Fibroblast of skin of right quadriceps (primary cell): ENCODE measurements at regions not wholly inside any gene's neighbourhood (a gene's known extent, or its start where the extent isn't known, plus 50 kb on each side); places are given as distances from the start of the nearest gene placed in this dataset.

Source experiments
- DNase-seq: peaks from one replicate; pipeline ENCODE4 v3.0.0-alpha.2; 2013

DNA sequence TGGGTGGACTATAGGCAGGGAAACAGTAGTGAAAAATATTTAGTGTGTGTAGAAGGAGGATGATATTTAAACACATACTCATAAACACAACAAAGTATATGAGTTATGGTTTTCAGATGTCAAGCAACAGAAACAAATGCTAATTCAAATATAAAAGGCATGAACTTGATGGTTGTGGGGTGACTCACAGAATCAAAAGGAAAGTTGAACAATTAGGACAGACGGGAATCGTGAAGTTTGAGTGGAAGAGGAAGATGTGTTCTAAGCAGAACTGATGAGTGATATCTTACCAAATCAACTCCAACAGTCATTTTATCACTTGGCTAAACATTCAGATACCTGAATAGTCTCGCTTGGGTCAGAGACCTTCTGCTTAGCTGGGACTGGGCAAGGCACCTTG lies 53.6 kb upstream of the ITGA6 start:
- DNase-seq: peak; percentile 59

DNA sequence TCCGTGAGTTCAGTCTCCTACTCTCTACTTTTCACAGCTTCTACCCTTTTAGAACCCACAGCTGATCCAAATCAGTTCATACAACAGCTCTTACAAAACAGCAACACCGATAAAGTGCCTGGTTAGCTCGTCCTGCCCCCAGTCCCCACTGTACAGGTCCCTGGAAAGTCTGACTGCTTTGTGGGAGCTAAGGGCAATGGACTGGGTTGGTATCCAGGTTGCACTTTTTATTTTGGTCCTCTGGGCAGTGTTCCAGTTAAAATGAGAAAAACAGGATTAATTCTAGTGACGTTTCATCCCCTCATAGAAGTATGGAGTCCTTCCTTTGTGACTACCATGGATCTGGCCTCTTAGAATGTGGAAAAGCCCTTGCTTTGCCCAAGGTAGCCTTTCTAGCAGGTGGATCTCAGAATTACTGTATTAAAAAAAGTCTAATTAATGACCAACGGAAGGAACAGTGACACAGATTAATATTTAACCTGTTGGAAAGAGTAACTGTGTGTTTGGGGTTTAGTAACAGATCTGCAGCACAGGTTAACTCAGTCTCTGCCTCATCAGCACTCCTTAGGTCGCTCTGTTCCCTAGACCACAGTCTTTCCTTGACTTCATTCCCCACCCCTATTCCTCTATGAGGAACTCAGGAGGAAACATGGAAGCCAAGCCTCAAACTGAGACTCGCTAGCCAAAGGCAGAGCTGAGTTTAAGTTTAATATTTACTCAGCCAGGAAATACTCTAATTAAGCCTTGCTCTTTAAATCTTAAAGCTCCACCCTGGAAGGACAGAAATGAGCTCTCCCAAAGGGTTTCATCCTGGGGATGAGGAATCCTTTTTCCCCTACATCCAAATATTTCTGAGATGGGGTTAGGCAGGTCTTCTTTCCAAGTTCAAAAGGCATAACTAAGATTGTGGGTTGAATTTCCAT lies 52.8 kb upstream of the ITGA6 start:
- no peak for DNase-seq

DNA sequence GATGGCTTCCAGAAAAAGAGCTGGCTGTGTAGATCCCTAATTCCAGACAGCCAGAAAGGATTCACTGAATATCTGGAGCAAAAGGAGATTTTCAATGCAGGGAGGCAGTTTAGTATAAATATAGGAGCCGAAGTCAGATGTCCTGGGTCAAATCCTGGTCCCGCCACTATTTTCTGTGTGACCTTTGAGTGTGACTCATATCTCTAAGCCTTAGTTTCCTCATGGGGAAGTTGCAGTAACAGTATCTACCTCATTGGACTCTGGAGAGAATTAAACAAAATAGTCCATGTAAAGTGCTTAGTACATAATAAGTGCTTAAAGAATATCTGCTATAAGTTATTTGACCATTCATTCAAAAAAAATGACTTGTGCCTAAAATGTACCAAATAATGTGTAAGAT lies 52.1 kb upstream of the ITGA6 start:
- no peak for DNase-seq

DNA sequence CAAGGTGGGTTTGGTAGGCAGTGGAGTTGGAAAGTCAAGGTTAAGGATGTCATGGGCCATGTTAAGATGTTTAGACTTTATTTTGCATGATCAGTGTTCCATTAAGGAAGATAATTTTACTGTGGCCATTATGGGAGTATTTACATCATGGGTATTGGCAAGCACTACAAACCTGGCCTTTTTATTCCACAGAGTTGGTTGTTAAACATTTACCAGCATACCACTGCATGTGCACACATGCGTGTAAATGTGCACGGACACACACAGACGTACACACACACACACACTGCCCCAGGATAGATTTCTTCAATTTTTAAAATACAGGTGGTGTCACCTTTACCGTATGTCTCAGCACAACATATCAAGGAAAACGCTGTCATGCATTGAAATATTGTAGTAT lies 51.4 kb upstream of the ITGA6 start:
- no peak for DNase-seq

DNA sequence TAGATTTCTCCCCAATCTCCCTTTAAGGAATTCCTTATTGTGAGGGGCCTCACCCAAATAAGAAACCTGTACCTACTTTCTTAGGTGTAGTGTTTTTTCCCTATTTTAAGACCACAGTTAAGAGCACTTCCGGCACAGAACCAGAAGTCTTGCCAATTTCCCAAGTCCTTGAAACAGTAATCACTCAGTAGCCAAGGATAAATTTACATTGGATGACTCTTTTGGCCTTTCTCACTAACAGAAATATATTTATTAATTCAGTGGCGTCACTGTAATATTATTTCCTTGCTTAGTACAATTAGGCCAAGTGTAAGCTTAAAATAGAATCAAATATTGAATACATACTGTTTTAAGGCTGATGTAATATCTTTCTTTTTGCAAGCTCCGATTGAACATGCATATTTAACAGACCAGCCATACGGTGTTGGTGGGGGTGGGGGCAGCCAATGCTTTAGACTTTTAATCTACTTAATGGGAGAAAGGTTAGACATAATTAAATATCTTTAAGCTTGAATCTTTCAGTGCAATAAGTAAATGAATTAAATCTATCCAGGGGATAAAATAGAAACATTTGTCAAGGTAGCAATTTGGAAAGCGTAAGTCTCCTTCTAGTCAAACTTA lies 50.8 kb upstream of the ITGA6 start:
- DNase-seq: peak; percentile 3

DNA sequence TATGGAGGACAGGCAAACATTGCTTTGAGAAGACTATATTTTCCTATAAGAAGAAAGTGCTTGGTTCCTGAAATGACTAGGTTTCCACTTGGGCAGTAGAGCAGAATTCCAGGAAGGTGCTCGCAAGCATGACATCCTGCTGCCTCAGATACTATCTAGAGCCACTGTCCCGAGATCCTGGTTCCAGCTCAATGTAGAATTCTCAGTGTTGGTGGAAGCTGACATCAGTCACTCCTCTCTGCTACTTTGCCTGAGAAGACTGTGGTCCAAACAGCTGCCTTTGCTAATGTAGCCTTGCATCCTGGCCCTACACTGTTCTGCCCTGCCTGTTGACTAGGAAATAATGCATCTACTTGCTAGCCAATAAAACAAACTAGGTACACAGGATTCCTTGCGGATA lies 50.0 kb upstream of the ITGA6 start:
- DNase-seq: no peak
